Muscle of leg (tissue), 3 donors: ENCODE measurements at regions not wholly inside any gene's neighbourhood (a gene's known extent, or its start where the extent isn't known, plus 50 kb on each side); places are given as distances from the start of the nearest gene placed in this dataset.

Experiments used
- DNase-seq: peaks from one replicate; pipeline ENCODE4 v3.0.0; 2013
- H3K27ac ChIP-seq: one replicate; pipeline ENCODE4 v1.5.1; 2013; ENCODE audit warnings: mild to moderate bottlenecking, low read length, control low read depth
- H3K27me3 ChIP-seq: one replicate; pipeline ENCODE4 v1.6.1; 2013; ENCODE audit warnings: low read length; ENCODE audit not compliant: control insufficient read depth, insufficient read depth
- H3K36me3 ChIP-seq: one replicate; pipeline ENCODE4 v1.6.1; 2013; ENCODE audit warnings: low read length; ENCODE audit not compliant: control insufficient read depth, insufficient read depth
- H3K4me1 ChIP-seq: one replicate; pipeline ENCODE4 v1.6.1; 2013; ENCODE audit warnings: low read length; ENCODE audit not compliant: control insufficient read depth, insufficient read depth
- H3K4me3 ChIP-seq: one replicate; pipeline ENCODE4 v1.5.1; 2013; ENCODE audit warnings: low read length, control low read depth
- H3K9me3 ChIP-seq: replicated peaks from 2 replicates; pipeline ENCODE4 v1.6.1; 2013; ENCODE audit warnings: low read depth, low read length; ENCODE audit not compliant: control insufficient read depth
- WGBS: methylation state at CpG from one replicate; pipeline ENCODE4 v1.1.5; 2013; ENCODE audit warnings: missing lambda C conversion rate; ENCODE audit not compliant: insufficient coverage; 5-methylcytosine and 5-hydroxymethylcytosine counted together

GRCh38 chr5:14962604-14963003, 91.0 kb upstream of the ANKH start:
- WGBS, result 68% methylated on average over 2 of the region's 2 CpGs
- Histone ChIP-seq H3K27me3 (no peaks in the 10 kb centered on the region), H3K4me3 (no peak overlapping the region), H3K27ac (no peak overlapping the region), H3K9me3 (no peaks in the 10 kb centered on the region), H3K36me3 (no peaks in the 10 kb centered on the region), H3K4me1 (no peaks in the 10 kb centered on the region)
- DNase-seq, result no peak

- Histone ChIP-seq H3K27ac (no peak overlapping the region), H3K36me3 (no peaks in the 10 kb centered on the region), H3K4me1 (no peaks in the 10 kb centered on the region), H3K9me3 (no peaks in the 10 kb centered on the region), H3K27me3 (no peaks in the 10 kb centered on the region), H3K4me3 (no peak overlapping the region)
- DNase-seq, result no peak
- 96% methylated on average over 17 of the region's 17 CpGs for WGBS
Observed at GRCh38 chr5:14960120-14960462, 88.5 kb upstream of the ANKH start.

GRCh38 chr5:14959399-14960119, 88.0 kb upstream of the ANKH start:
- H3K4me1 ChIP-seq, result no peaks in the 10 kb centered on the region
- DNase-seq, result no peak
- 80% methylated on average over 2 of the region's 12 CpGs for WGBS
- no peaks in the 10 kb centered on the region for H3K36me3 ChIP-seq
- H3K9me3 ChIP-seq, result no peaks in the 10 kb centered on the region
- no peak overlapping the region for H3K27ac ChIP-seq
- no peaks in the 10 kb centered on the region for H3K27me3 ChIP-seq
- no peak overlapping the region for H3K4me3 ChIP-seq

- Histone ChIP-seq H3K4me3 (no peak overlapping the region), H3K36me3 (no peaks in the 10 kb centered on the region), H3K4me1 (no peaks in the 10 kb centered on the region), H3K9me3 (no peaks in the 10 kb centered on the region), H3K27me3 (no peaks in the 10 kb centered on the region), H3K27ac (no peak overlapping the region)
- no peak for DNase-seq
- WGBS, result 60% methylated on average over 1 of the region's 2 CpGs
Observed at GRCh38 chr5:14958188-14958587, 86.6 kb upstream of the ANKH start.

GRCh38 chr5:14956423-14957046, 85.0 kb upstream of the ANKH start:
- Histone ChIP-seq H3K9me3 (no peaks in the 10 kb centered on the region), H3K27ac (no peak overlapping the region), H3K27me3 (no peaks in the 10 kb centered on the region), H3K4me1 (no peaks in the 10 kb centered on the region), H3K36me3 (no peaks in the 10 kb centered on the region), H3K4me3 (no peak overlapping the region)
- DNase-seq, result no peak
- 0% methylated on average over 1 of the region's 6 CpGs for WGBS

- no peak for DNase-seq
- H3K36me3 ChIP-seq, result no peaks in the 10 kb centered on the region
- H3K27ac ChIP-seq, result no peak overlapping the region
- no peaks in the 10 kb centered on the region for H3K4me1 ChIP-seq
- no peaks in the 10 kb centered on the region for H3K27me3 ChIP-seq
- WGBS, result 53% methylated on average over 5 of the region's 9 CpGs
- H3K9me3 ChIP-seq, result no peaks in the 10 kb centered on the region
- H3K4me3 ChIP-seq, result no peak overlapping the region
Observed at GRCh38 chr5:14954616-14955343, 83.2 kb upstream of the ANKH start.

- WGBS, result no CpG with 5 or more reads among the region's 1 CpG
- H3K36me3 ChIP-seq, result no peaks in the 10 kb centered on the region
- H3K4me1 ChIP-seq, result no peaks in the 10 kb centered on the region
- no peak overlapping the region for H3K4me3 ChIP-seq
- H3K27ac ChIP-seq, result no peak overlapping the region
- no peaks in the 10 kb centered on the region for H3K27me3 ChIP-seq
- H3K9me3 ChIP-seq, result no peaks in the 10 kb centered on the region
- no peak for DNase-seq
Observed at GRCh38 chr5:14954216-14954615, 82.6 kb upstream of the ANKH start.

- Histone ChIP-seq H3K27ac (no peak overlapping the region), H3K4me1 (no peaks in the 10 kb centered on the region), H3K4me3 (no peak overlapping the region), H3K36me3 (no peaks in the 10 kb centered on the region), H3K27me3 (no peaks in the 10 kb centered on the region), H3K9me3 (no peaks in the 10 kb centered on the region)
- DNase-seq, result peak; percentile 9
- no CpG with 5 or more reads among the region's 8 CpGs for WGBS
Observed at GRCh38 chr5:14953075-14953607, 81.6 kb upstream of the ANKH start.

GRCh38 chr5:14948383-14948782, 76.8 kb upstream of the ANKH start:
- Histone ChIP-seq H3K27me3 (no peaks in the 10 kb centered on the region), H3K36me3 (no peaks in the 10 kb centered on the region), H3K4me1 (no peaks in the 10 kb centered on the region), H3K27ac (no peak overlapping the region), H3K4me3 (no peak overlapping the region), H3K9me3 (no peaks in the 10 kb centered on the region)
- no peak for DNase-seq
- WGBS, result no CpG with 5 or more reads among the region's 4 CpGs

GRCh38 chr5:14946815-14947620, 75.4 kb upstream of the ANKH start:
- Histone ChIP-seq H3K9me3 (no peaks in the 10 kb centered on the region), H3K4me1 (no peaks in the 10 kb centered on the region), H3K36me3 (no peaks in the 10 kb centered on the region), H3K4me3 (no peak overlapping the region), H3K27me3 (no peaks in the 10 kb centered on the region), H3K27ac (no peak overlapping the region)
- 57% methylated on average over 4 of the region's 4 CpGs for WGBS
- DNase-seq, result peak; percentile 15
